Neural cell (in vitro differentiated cells): ENCODE measurements at regions not wholly inside any gene's neighbourhood (a gene's known extent, or its start where the extent isn't known, plus 50 kb on each side); places are given as distances from the start of the nearest gene placed in this dataset.

ENCODE experiments used
- H2AFZ ChIP-seq: fragments of 200-600, 300-800 bp; sonication (generic), shearing (Covaris generic); 2 replicates; pipeline ENCODE4 v1.6.0; 2014; ENCODE audit warnings: low read depth, mild to moderate bottlenecking, antibody characterized with exemption, low read length, moderate library complexity
- H3F3A ChIP-seq: fragments of 200-600 bp; shearing (Covaris generic); 2 replicates; pipeline ENCODE4 v1.6.1; 2016; ENCODE audit warnings: mild to moderate bottlenecking, moderate library complexity, mixed read lengths, antibody characterized with exemption, low read length; ENCODE audit not compliant: insufficient read depth, poor library complexity, severe bottlenecking
- H3K27ac ChIP-seq: fragments of 200-600, 300-800 bp; sonication (generic), shearing (Covaris generic); 2 replicates; pipeline ENCODE4 v1.5.1; 2014; ENCODE audit warnings: mild to moderate bottlenecking, low read length, moderate library complexity
- H3K27me3 ChIP-seq: fragments of 300-800, 200-600 bp; sonication (generic), shearing (Covaris generic); 2 replicates; pipeline ENCODE4 v1.6.0; 2014; ENCODE audit warnings: mild to moderate bottlenecking, low read depth, low read length, moderate library complexity; ENCODE audit not compliant: insufficient read depth
- H3K36me3 ChIP-seq: fragments of 300-800, 200-600 bp; sonication (generic), shearing (Covaris generic); 2 replicates; pipeline ENCODE4 v1.5.1; 2014; ENCODE audit warnings: mild to moderate bottlenecking, antibody characterized with exemption, low read length, moderate library complexity; ENCODE audit not compliant: insufficient read depth
- H3K4me2 ChIP-seq: fragments of 300-800, 200-600 bp; sonication (generic), shearing (Covaris generic); 2 replicates; pipeline ENCODE4 v1.6.0; 2014; ENCODE audit warnings: mild to moderate bottlenecking, low read length
- H3K4me3 ChIP-seq: fragments of 300-800, 200-600 bp; sonication (generic), shearing (Covaris generic); 2 replicates; pipeline ENCODE4 v1.5.1; 2014; ENCODE audit warnings: mild to moderate bottlenecking, low read length, moderate library complexity
- H3K79me2 ChIP-seq: fragments of 200-600 bp; shearing (Covaris generic); replicated peaks from 2 replicates; pipeline ENCODE4 v1.6.0; 2014; ENCODE audit warnings: mild to moderate bottlenecking, low read length, moderate library complexity; ENCODE audit not compliant: insufficient read depth
- H3K9ac ChIP-seq: fragments of 300-800, 200-600 bp; sonication (generic), shearing (Covaris generic); 2 replicates; pipeline ENCODE4 v1.6.1; 2016; ENCODE audit warnings: mild to moderate bottlenecking, low read length, mixed read lengths
- H3K9me2 ChIP-seq: fragments of 200-600 bp; shearing (Covaris generic); 2 replicates; pipeline ENCODE4 v1.6.1; 2016; ENCODE audit warnings: mild to moderate bottlenecking, low read length, mixed read lengths; ENCODE audit not compliant: insufficient read depth
- H3K9me3 ChIP-seq: fragments of 200-600, 300-800 bp; sonication (generic), shearing (Covaris generic); 2 replicates; pipeline ENCODE4 v1.6.1; 2016; ENCODE audit warnings: mild to moderate bottlenecking, mixed run types, low read length, moderate library complexity, mixed read lengths
- H4K20me1 ChIP-seq: fragments of 200-600 bp; shearing (Covaris generic); 2 replicates; pipeline ENCODE4 v1.6.1; 2016; ENCODE audit warnings: mild to moderate bottlenecking, mixed run types; ENCODE audit not compliant: insufficient read depth
- EP300 ChIP-seq: fragments of 450-650 bp; conservative IDR thresholded peaks from 2 replicates; pipeline ENCODE4 v1.6.1; 2014; ENCODE audit warnings: antibody characterized with exemption, mild to moderate bottlenecking, moderate library complexity; ENCODE audit not compliant: poor library complexity, severe bottlenecking
- EZH2 ChIP-seq: fragments of 200-600, 300-800 bp; shearing (Covaris generic), sonication (generic); IDR thresholded peaks from 2 replicates; pipeline ENCODE4 v1.6.1; 2014; ENCODE audit warnings: antibody characterized with exemption, low read length, borderline replicate concordance, mild to moderate bottlenecking; ENCODE audit not compliant: insufficient read depth, poor library complexity, severe bottlenecking
- MXI1 ChIP-seq: fragments of 450-650 bp; conservative IDR thresholded peaks from 2 replicates; pipeline ENCODE4 v1.6.1; 2014; ENCODE audit warnings: antibody characterized with exemption, mild to moderate bottlenecking; ENCODE audit not compliant: poor library complexity, severe bottlenecking
- POLR2AphosphoS5 ChIP-seq: IDR thresholded peaks from 2 replicates; pipeline ENCODE4 v1.6.1; 2012
- RAD21 ChIP-seq: fragments of 450-650 bp; conservative IDR thresholded peaks from 2 replicates; pipeline ENCODE4 v1.6.1; 2014; ENCODE audit warnings: antibody characterized with exemption, mild to moderate bottlenecking, moderate library complexity
- SMC3 ChIP-seq: fragments of 450-650 bp; conservative IDR thresholded peaks from 2 replicates; pipeline ENCODE4 v1.6.1; 2014; ENCODE audit warnings: antibody characterized with exemption, mild to moderate bottlenecking, moderate library complexity; ENCODE audit not compliant: poor library complexity
- TAF1 ChIP-seq: IDR thresholded peaks from 2 replicates; pipeline ENCODE4 v1.6.1; 2012; ENCODE audit warnings: low read depth
- TF ChIP-seq, protein P1 (sequence below): fragments of 450-650 bp; IDR thresholded peaks from 2 replicates; pipeline ENCODE4 v1.5.1; 2014; ENCODE audit warnings: antibody characterized with exemption, mild to moderate bottlenecking, moderate library complexity; ENCODE audit not compliant: poor library complexity, severe bottlenecking
- TF ChIP-seq, protein P2 (sequence below): IDR thresholded peaks from 2 replicates; pipeline ENCODE4 v1.6.1; 2012; ENCODE audit warnings: borderline replicate concordance

DNA sequence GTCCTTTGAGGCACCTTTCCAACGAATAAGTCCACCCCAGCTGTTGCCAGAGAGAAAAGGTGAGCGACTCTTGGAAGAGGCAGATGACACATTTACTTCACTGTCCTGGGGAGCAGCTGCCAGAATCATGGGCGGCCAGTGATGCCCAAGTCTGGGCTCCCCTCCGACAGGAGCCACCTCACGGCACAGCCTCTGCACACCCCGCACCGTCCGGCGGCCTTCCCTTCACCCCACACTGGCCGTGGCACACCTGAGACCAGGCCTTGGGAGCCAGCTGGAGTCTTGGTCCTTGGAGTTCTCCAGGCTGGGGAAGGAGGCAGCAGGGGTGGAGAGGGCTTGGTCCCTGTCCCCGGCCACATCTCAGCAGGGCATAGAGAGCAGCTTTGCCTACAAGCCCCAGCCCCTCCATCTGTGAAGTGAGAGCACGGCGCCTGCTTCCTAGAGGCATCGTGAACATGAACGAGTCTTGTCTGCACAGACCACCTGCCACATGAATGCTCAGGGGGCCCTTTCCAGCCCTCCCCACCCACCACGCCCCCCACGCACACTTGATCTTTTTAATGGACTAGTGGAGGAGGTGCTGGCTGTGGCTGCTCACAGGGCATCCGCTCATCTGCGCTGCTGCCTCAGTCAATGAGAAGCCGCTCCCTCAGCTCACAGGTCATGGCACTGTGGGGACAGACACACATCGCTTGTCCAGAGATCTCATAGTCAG is 400.2 kb upstream of the MYT1L start:
- H3K79me2 ChIP-seq: no peaks in the 10 kb centered on the region

DNA sequence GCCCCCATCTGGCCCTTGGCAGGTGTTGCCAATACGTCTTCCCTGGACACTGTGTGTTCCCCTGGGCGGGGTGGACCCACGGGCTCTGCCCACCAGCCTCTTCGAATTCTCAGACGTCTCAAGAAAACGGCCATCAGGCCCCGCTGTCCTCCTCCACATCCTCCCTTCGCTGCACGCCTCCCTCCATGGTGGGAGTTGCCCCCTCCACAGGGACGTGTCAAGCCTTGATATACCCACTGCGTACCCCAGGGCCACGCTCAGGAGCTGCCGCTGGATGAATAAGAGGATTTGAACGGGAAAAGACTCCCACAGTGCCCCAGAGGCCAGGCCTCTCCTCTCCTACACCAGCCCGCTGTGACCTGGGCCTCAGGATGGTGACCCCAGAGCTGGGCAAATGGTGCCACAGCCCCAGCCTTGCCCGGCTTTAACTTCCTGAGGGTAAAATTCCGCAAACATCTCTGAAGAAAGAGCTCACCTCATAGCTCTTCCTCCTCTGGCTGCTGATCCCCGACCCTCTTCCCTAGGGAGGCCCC is 399.3 kb upstream of the MYT1L start:
- H3K79me2 ChIP-seq: no peaks in the 10 kb centered on the region
- H3K36me3 ChIP-seq: no peaks in the 10 kb centered on the region
- H3F3A ChIP-seq: no peaks in the 10 kb centered on the region
- no peaks in the 10 kb centered on the region for H3K27me3 ChIP-seq
- no peak overlapping the region for H2AFZ ChIP-seq
- no peaks in the 10 kb centered on the region for H3K9me3 ChIP-seq
- no peak overlapping the region for H3K4me2 ChIP-seq
- no peak overlapping the region for H3K27ac ChIP-seq
- H3K9me2 ChIP-seq: no peaks in the 10 kb centered on the region
- no peak overlapping the region for H3K4me3 ChIP-seq
- H4K20me1 ChIP-seq: no peaks in the 10 kb centered on the region
- TF ChIP-seq MXI1 (no peak), EZH2 (no peak), TAF1 (no peak), SMC3 (no peak), POLR2AphosphoS5 (no peak)
- no peak overlapping the region for H3K9ac ChIP-seq

More for the DNA sequence above, 400.2 kb upstream of the MYT1L start:
- Histone ChIP-seq H3F3A (no peaks in the 10 kb centered on the region), H2AFZ (no peak overlapping the region), H3K4me2 (no peak overlapping the region), H3K36me3 (no peaks in the 10 kb centered on the region), H3K9me2 (no peaks in the 10 kb centered on the region), H3K9me3 (no peaks in the 10 kb centered on the region), H3K27me3 (no peaks in the 10 kb centered on the region), H3K27ac (no peak overlapping the region), H4K20me1 (no peaks in the 10 kb centered on the region), H3K9ac (no peak overlapping the region), H3K4me3 (no peak overlapping the region)
- TF ChIP-seq RAD21 (no peak), EP300 (no peak), POLR2AphosphoS5 (no peak), TAF1 (no peak), EZH2 (no peak), SMC3 (no peak), MXI1 (no peak)
- TF ChIP-seq, protein P1, sequence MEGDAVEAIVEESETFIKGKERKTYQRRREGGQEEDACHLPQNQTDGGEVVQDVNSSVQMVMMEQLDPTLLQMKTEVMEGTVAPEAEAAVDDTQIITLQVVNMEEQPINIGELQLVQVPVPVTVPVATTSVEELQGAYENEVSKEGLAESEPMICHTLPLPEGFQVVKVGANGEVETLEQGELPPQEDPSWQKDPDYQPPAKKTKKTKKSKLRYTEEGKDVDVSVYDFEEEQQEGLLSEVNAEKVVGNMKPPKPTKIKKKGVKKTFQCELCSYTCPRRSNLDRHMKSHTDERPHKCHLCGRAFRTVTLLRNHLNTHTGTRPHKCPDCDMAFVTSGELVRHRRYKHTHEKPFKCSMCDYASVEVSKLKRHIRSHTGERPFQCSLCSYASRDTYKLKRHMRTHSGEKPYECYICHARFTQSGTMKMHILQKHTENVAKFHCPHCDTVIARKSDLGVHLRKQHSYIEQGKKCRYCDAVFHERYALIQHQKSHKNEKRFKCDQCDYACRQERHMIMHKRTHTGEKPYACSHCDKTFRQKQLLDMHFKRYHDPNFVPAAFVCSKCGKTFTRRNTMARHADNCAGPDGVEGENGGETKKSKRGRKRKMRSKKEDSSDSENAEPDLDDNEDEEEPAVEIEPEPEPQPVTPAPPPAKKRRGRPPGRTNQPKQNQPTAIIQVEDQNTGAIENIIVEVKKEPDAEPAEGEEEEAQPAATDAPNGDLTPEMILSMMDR: no peak
- TF ChIP-seq, protein P2, sequence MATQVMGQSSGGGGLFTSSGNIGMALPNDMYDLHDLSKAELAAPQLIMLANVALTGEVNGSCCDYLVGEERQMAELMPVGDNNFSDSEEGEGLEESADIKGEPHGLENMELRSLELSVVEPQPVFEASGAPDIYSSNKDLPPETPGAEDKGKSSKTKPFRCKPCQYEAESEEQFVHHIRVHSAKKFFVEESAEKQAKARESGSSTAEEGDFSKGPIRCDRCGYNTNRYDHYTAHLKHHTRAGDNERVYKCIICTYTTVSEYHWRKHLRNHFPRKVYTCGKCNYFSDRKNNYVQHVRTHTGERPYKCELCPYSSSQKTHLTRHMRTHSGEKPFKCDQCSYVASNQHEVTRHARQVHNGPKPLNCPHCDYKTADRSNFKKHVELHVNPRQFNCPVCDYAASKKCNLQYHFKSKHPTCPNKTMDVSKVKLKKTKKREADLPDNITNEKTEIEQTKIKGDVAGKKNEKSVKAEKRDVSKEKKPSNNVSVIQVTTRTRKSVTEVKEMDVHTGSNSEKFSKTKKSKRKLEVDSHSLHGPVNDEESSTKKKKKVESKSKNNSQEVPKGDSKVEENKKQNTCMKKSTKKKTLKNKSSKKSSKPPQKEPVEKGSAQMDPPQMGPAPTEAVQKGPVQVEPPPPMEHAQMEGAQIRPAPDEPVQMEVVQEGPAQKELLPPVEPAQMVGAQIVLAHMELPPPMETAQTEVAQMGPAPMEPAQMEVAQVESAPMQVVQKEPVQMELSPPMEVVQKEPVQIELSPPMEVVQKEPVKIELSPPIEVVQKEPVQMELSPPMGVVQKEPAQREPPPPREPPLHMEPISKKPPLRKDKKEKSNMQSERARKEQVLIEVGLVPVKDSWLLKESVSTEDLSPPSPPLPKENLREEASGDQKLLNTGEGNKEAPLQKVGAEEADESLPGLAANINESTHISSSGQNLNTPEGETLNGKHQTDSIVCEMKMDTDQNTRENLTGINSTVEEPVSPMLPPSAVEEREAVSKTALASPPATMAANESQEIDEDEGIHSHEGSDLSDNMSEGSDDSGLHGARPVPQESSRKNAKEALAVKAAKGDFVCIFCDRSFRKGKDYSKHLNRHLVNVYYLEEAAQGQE: no peak
